NCI-H187 (cell line): ENCODE measurements at regions not wholly inside any gene's neighbourhood (a gene's known extent, or its start where the extent isn't known, plus 50 kb on each side); places are given as distances from the start of the nearest gene placed in this dataset.

Experiments
- DNase-seq, 2 experiments: peaks; one replicate each; lab custom pipeline; 2025; lab: John Stamatoyannopoulos, UW

GRCh38 chr5:88396751-88397281, 128.2 kb upstream of the TMEM161B start:
- DNase-seq: no peak

- no peak for DNase-seq
Observed at GRCh38 chr5:88396000-88396535, 127.4 kb upstream of the TMEM161B start.

GRCh38 chr5:88395264-88395663, 126.6 kb upstream of the TMEM161B start:
- DNase-seq: no peak

DNA sequence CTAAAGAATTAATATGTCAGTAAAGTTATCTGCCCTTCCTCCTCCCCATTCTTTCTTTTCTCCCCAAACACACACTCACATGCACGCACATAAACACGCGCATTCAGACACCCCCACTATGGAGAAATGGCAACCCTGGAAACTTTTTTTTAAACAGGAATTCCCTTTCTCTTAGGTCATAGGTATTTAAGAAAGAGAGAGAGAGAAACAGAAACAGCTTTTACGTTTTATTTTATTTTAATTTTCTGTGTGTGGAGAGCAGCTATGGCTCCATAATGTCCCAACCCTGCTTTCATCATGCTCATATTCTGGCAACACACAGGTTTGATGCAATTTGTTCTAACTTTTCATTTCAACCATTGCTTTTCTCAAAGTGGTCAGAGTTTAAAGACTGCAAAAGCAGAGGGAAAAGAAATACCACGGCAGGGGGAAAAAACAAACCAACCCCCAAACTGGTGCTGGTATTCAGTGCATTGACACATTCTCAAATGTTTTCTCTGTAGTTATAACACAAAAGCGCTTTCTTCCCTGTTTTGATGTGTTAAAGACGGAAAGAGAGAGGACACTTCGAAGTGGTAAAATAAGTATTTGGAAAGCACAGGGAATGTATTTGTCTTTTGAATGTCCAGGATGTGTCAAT, 126.0 kb upstream of the TMEM161B start:
- DNase-seq: no peak

DNA sequence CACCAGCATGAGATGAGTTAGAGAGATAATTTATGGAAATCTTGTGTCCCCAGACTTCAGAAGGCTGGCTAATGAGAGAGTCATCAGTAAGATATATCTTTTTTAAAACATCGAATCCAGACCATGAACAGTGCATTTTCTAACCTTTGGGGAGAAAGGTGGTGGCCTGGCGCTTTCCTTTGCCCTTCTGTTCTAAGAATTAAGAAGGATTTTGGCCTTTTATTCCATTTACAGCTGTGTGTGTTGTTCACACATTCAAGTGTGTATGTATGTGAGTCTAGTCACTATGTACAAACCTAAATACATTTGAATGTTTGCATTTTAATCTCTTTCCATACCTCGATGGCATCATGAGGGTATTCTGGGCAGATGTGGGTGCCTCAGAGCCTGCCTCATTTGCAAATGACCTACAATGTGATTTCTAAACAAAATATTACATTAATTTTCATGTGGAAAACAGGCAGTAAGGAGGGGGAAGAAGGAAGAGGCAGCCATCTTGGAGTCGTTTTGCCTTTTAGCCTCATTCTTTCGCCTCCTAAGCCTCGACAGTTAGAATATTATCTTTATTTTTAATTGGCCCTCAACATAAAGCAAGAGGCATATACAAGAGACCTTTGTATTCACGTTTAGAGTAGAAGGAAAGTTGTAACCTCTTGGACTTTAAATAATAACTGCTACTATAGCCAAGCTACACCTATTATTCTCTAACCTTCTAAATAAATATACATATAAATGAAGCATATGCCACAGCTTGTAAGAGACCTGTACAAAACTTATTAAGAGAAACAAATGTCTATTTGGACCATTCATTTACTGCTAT, 125.3 kb upstream of the TMEM161B start:
- DNase-seq: no peak

GRCh38 chr5:88393042-88393441, 124.4 kb upstream of the TMEM161B start:
- no peak for DNase-seq

DNA sequence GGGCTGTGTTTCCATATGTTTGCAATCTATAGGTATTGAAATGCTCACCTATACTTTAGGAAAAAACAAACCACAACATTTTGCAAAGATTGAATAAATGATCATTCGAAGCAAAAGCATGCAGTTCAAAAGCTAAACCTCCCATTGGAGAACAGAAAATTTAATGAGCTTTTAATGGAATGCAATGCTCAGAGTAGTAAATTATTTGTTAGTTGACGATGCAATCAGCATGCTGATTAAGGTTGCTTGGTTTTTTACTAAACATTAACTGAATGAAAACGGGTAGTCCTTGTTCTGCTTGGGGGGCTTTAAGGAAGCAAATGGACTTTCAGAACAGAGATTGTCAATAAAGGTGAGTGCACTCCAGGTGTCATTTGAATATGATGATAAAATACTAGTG, 123.3 kb upstream of the TMEM161B start:
- no peak for DNase-seq

DNA sequence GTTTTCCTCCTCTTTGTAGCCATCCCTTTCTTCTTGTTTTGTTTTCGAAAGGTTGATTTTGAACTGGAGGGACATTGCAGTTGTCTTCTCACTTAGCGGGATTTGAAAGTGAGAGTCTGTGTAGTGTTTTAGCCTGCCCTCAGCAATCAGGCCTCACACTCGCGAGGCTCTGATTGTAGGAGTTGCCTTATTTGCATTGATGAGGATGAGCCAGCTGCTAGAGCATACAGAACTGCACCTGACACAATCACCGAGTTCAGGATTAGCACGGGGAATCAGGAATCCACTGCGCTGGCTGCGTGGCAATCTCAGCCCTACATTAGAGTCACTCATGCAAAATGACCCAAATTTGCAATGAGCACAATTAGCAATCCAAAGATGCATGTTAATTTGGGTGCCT, 122.5 kb upstream of the TMEM161B start:
- DNase-seq: no peak

- no peak for DNase-seq
Observed at GRCh38 chr5:88390481-88390880, 121.8 kb upstream of the TMEM161B start.

GRCh38 chr5:88390096-88390441, 121.4 kb upstream of the TMEM161B start:
- DNase-seq: no peak

- DNase-seq: no peak
Observed at GRCh38 chr5:88389338-88390095, 120.9 kb upstream of the TMEM161B start.

GRCh38 chr5:88388476-88389337, 120.1 kb upstream of the TMEM161B start:
- no peak for DNase-seq

GRCh38 chr5:88384886-88385285, 116.2 kb upstream of the TMEM161B start:
- no peak for DNase-seq

DNA sequence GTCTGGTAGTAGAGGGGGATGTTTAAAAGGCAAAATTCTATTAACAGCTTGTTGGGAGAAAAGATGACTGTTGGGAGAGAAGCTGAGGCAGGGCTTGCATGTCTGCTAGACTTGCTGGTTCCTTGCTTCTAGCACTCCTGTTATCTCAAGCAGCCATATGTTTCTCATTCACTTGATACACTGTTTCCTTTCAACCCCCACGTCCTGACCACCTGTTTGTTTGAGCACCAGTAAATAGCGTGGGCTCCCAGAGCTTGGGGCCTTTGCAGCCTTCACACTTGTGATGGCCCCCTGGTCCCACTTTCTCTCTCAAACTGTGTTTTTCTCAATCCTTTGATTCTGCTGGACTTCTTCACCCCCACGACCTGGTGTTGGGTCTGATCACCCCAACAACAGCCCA, 111.7 kb upstream of the TMEM161B start:
- no peak for DNase-seq

GRCh38 chr5:88377705-88378656, 109.3 kb upstream of the TMEM161B start:
- DNase-seq: no peak

DNA sequence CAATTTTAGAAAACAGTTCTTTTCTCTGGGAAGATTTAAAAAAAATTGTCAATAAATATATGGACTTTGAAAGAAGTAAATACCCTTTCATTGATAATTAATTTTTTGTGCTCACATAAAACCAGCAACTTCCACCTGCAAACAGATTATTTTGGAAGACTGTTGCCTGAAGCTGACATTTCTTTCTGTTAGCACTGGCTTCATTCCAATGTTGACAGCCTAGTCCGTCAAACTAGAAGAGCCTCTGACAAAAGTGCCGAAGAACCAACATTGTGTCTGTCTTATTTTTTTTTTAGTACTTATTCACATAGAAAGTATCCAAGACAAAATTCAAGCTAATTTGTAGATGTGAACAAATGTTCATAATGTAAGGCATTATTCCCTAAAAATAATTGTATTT, 108.6 kb upstream of the TMEM161B start:
- no peak for DNase-seq

GRCh38 chr5:88376728-88377127, 108.1 kb upstream of the TMEM161B start:
- DNase-seq: no peak

GRCh38 chr5:88374391-88374790, 105.7 kb upstream of the TMEM161B start:
- DNase-seq: no peak

DNA sequence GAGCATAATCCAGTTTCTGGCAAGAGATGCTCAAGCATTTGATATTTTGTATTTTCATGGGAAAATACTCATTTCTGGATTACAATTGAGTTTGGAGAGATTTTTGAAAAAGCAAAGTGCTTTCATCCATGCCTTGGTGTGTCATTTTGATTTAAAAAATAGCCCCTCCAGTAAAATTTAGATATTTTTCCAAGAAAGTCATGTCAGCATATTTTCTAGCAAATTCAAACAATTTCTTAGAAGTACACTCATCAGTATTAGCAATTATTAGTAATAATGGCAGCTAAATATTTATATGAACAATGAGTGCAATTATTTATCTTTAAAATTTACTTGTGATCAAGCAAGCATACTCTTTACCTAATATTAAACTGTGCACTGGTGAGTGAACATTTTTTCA, 102.2 kb upstream of the TMEM161B start:
- DNase-seq: no peak

- DNase-seq: no peak
Observed at GRCh38 chr5:88368201-88368600, 99.6 kb upstream of the TMEM161B start.
